ENCODE measurements at regions not wholly inside any gene's neighbourhood (a gene's known extent, or its start where the extent isn't known, plus 50 kb on each side); places are given as distances from the start of the nearest gene placed in this dataset.

- no peak for ATAC-seq
- Histone ChIP-seq H3K27ac (no peak overlapping the region), H3K4me3 (no peak overlapping the region), H3K27me3 (ENCODE audit: insufficient read depth in 3 of 3, low read length in 2 of 3) (peaks cover 0 to 4% (median 0%) of the 10 kb centered on the region in 3 donors), H3K36me3 (ENCODE audit: insufficient read depth in 1 of 2, low read depth in 1 of 2) (no peaks in the 10 kb centered on the region), H3K4me1 (no peaks in the 10 kb centered on the region), H3K9me3 (no peaks in the 10 kb centered on the region)
- 72 to 79% (median 74%) methylated on average over 20 to 22 of the region's 22 CpGs for WGBS, 3 donors
- TF ChIP-seq CTCF (IDR thresholded peaks at IDR 0.05) = no peak
- intact Hi-C loops (cut with DNase I) = no loop called here
- no peak for DNase-seq
Measured at GRCh38 chr22:48534395-48534958, 1293.2 kb downstream of the BRD1 start.

GRCh38 chr22:48532986-48533385 lies 1294.7 kb downstream of the BRD1 start:
- ATAC-seq (no peak), DNase-seq (no peak)
- H3K4me1 ChIP-seq = no peaks in the 10 kb centered on the region
- TF ChIP-seq CTCF (IDR thresholded peaks at IDR 0.05) = no peak
- H3K4me3 ChIP-seq = no peak overlapping the region
- H3K27me3 ChIP-seq (ENCODE audit: insufficient read depth in 3 of 3, low read length in 2 of 3) = peaks cover 0 to 9% (median 0%) of the 10 kb centered on the region in 3 donors
- H3K36me3 ChIP-seq (ENCODE audit: insufficient read depth in 1 of 2, low read depth in 1 of 2) = no peaks in the 10 kb centered on the region
- 85 to 92% (median 91%) methylated on average over 10 to 12 of the region's 12 CpGs for WGBS, 3 donors
- intact Hi-C loops (cut with DNase I) = no loop called here
- H3K9me3 ChIP-seq = no peaks in the 10 kb centered on the region
- H3K27ac ChIP-seq = no peak overlapping the region

GRCh38 chr22:48531761-48532435 lies 1295.8 kb downstream of the BRD1 start:
- 42 to 54% (median 46%) methylated on average over 20 of the region's 20 CpGs for WGBS, 3 donors
- no peak overlapping the region for H3K4me3 ChIP-seq
- no peaks in the 10 kb centered on the region for H3K4me1 ChIP-seq
- H3K27me3 ChIP-seq (ENCODE audit: insufficient read depth in 3 of 3, low read length in 2 of 3) = peaks cover 0 to 5% (median 2%) of the 10 kb centered on the region in 3 donors
- H3K9me3 ChIP-seq = no peaks in the 10 kb centered on the region
- ATAC-seq = no peak
- H3K27ac ChIP-seq = no peak overlapping the region
- intact Hi-C loops (cut with DNase I) = no loop called here
- TF ChIP-seq CTCF (IDR thresholded peaks at IDR 0.05) = no peak
- DNase-seq = no peak
- no peaks in the 10 kb centered on the region for H3K36me3 ChIP-seq (ENCODE audit: insufficient read depth in 1 of 2, low read depth in 1 of 2)

- 67 to 73% (median 72%) methylated on average over 11 of the region's 11 CpGs for WGBS, 3 donors
- intact Hi-C loops (cut with DNase I) = no loop called here
- peaks cover 0 to 5% (median 2%) of the 10 kb centered on the region in 3 donors for H3K27me3 ChIP-seq (ENCODE audit: insufficient read depth in 3 of 3, low read length in 2 of 3)
- no peak for TF ChIP-seq CTCF (IDR thresholded peaks at IDR 0.05)
- H3K36me3 ChIP-seq (ENCODE audit: insufficient read depth in 1 of 2, low read depth in 1 of 2) = no peaks in the 10 kb centered on the region
- H3K9me3 ChIP-seq = no peaks in the 10 kb centered on the region
- ATAC-seq (no peak), DNase-seq (no peak)
- H3K4me3 ChIP-seq = no peak overlapping the region
- no peaks in the 10 kb centered on the region for H3K4me1 ChIP-seq
- H3K27ac ChIP-seq = no peak overlapping the region
Measured at GRCh38 chr22:48531108-48531507, 1296.6 kb downstream of the BRD1 start.

Measured in psoas muscle (tissue), 7 donors.